ENCODE measurements at regions not wholly inside any gene's neighbourhood (a gene's known extent, or its start where the extent isn't known, plus 50 kb on each side); places are given as distances from the start of the nearest gene placed in this dataset.

DNA sequence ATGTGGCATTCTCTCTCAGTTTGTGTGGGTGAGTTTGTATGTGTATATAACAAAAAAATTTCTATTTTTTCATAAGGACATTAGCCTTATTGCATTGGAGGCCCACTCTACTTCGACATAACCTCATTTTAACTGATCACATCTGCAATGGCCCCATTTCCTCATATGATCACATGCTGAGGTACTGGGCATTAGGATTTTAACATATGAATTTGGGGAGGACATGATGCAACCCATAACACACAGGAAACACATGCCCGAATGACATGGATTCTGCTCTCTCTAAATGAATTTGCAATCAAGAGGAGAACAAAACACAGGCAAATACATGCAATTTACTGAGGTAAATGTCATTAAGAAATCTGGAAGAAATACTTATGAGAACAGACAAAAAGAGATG, 92.1 kb upstream of the COX7C start:
- Histone ChIP-seq H3K27me3 (ENCODE audit: control insufficient read depth, insufficient read depth, low read length) (no peaks in the 10 kb centered on the region), H3K4me1 (ENCODE audit: control insufficient read depth, insufficient read depth, low read length) (no peaks in the 10 kb centered on the region), H3K36me3 (ENCODE audit: control insufficient read depth, insufficient read depth, low read length) (no peaks in the 10 kb centered on the region), H3K9me3 (ENCODE audit: control insufficient read depth, insufficient read depth, low read length) (no peaks in the 10 kb centered on the region), H3K4me3 (ENCODE audit: low read length) (no peak overlapping the region), H3K27ac (ENCODE audit: low read length) (no peak overlapping the region)
- Mint-ChIP-seq H3K9me3 (peaks cover 3 to 11% of the 10 kb centered on the region in 2 donors), H3K4me3 (no peak overlapping the region), H3K27me3 (ENCODE audit: low read depth in 2 of 2) (no peaks in the 10 kb centered on the region), H3K36me3 (no peaks in the 10 kb centered on the region), H3K27ac (no peak overlapping the region), H3K4me1 (no peaks in the 10 kb centered on the region)
- DNase-seq (no peak), ATAC-seq (no peak)
- intact Hi-C loops (cut with micrococcal nuclease), result no loop called here
- 67% methylated on average over 1 of the region's 2 CpGs for WGBS (ENCODE audit: insufficient coverage)
- TF ChIP-seq, protein P1, sequence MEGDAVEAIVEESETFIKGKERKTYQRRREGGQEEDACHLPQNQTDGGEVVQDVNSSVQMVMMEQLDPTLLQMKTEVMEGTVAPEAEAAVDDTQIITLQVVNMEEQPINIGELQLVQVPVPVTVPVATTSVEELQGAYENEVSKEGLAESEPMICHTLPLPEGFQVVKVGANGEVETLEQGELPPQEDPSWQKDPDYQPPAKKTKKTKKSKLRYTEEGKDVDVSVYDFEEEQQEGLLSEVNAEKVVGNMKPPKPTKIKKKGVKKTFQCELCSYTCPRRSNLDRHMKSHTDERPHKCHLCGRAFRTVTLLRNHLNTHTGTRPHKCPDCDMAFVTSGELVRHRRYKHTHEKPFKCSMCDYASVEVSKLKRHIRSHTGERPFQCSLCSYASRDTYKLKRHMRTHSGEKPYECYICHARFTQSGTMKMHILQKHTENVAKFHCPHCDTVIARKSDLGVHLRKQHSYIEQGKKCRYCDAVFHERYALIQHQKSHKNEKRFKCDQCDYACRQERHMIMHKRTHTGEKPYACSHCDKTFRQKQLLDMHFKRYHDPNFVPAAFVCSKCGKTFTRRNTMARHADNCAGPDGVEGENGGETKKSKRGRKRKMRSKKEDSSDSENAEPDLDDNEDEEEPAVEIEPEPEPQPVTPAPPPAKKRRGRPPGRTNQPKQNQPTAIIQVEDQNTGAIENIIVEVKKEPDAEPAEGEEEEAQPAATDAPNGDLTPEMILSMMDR (IDR thresholded peaks at IDR 0.05), result no peak

- WGBS (ENCODE audit: insufficient coverage), result 24% methylated on average over 3 of the region's 3 CpGs
- Histone ChIP-seq H3K9me3 (ENCODE audit: control insufficient read depth, insufficient read depth, low read length) (no peaks in the 10 kb centered on the region), H3K27me3 (ENCODE audit: control insufficient read depth, insufficient read depth, low read length) (no peaks in the 10 kb centered on the region), H3K4me1 (ENCODE audit: control insufficient read depth, insufficient read depth, low read length) (no peaks in the 10 kb centered on the region), H3K36me3 (ENCODE audit: control insufficient read depth, insufficient read depth, low read length) (no peaks in the 10 kb centered on the region), H3K4me3 (ENCODE audit: low read length) (no peak overlapping the region), H3K27ac (ENCODE audit: low read length) (no peak overlapping the region)
- TF ChIP-seq, protein P1 (IDR thresholded peaks at IDR 0.05), result no peak
- Mint-ChIP-seq H3K9me3 (peaks cover 3 to 10% of the 10 kb centered on the region in 2 donors), H3K27me3 (ENCODE audit: low read depth in 2 of 2) (no peaks in the 10 kb centered on the region), H3K27ac (no peak overlapping the region), H3K4me1 (no peaks in the 10 kb centered on the region), H3K36me3 (no peaks in the 10 kb centered on the region), H3K4me3 (no peak overlapping the region)
- ATAC-seq (no peak), DNase-seq (no peak)
- intact Hi-C loops (cut with micrococcal nuclease), result no loop called here
Observed at GRCh38 chr5:86526811-86527348, 90.9 kb upstream of the COX7C start.

DNA sequence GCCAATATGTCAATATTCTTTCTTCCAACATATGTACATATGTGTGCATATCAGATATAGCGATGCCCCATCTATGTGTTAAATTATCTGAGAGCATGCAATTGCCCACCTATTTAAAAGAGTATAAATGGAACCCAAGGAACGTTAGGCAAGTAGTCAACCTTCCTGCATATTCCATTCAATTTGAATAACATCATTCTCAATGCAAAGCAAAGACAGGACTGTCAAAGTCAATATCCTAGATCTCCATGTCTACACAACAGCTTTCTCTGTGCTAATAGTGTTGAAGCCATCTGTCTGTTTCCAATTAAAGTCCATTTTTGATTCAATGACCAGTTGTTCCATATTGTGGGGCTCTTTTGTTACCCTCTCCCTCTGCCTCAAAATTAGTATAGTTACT, 85.3 kb upstream of the COX7C start:
- no peaks in the 10 kb centered on the region for H3K9me3 ChIP-seq (ENCODE audit: control insufficient read depth, insufficient read depth, low read length)
- H3K4me3 ChIP-seq (ENCODE audit: low read length), result no peak overlapping the region
- Mint-ChIP-seq H3K9me3 (peaks cover 2 to 7% of the 10 kb centered on the region in 2 donors), H3K36me3 (no peaks in the 10 kb centered on the region), H3K27me3 (ENCODE audit: low read depth in 2 of 2) (no peaks in the 10 kb centered on the region), H3K27ac (no peak overlapping the region), H3K4me3 (no peak overlapping the region), H3K4me1 (no peaks in the 10 kb centered on the region)
- H3K27ac ChIP-seq (ENCODE audit: low read length), result no peak overlapping the region
- no peaks in the 10 kb centered on the region for H3K27me3 ChIP-seq (ENCODE audit: control insufficient read depth, insufficient read depth, low read length)
- H3K36me3 ChIP-seq (ENCODE audit: control insufficient read depth, insufficient read depth, low read length), result no peaks in the 10 kb centered on the region
- H3K4me1 ChIP-seq (ENCODE audit: control insufficient read depth, insufficient read depth, low read length), result no peaks in the 10 kb centered on the region
- TF ChIP-seq, protein P1 (IDR thresholded peaks at IDR 0.05), result no peak
- 65% methylated on average over 2 of the region's 2 CpGs for WGBS (ENCODE audit: insufficient coverage)
- intact Hi-C loops (cut with micrococcal nuclease), result no loop called here
- DNase-seq, result no peak
- no peak for ATAC-seq

GRCh38 chr5:86536396-86536795, 81.3 kb upstream of the COX7C start:
- Mint-ChIP-seq H3K9me3 (peaks cover 2 to 5% of the 10 kb centered on the region in 2 donors), H3K4me3 (no peak overlapping the region), H3K4me1 (no peaks in the 10 kb centered on the region), H3K27me3 (ENCODE audit: low read depth in 2 of 2) (no peaks in the 10 kb centered on the region), H3K27ac (no peak overlapping the region), H3K36me3 (no peaks in the 10 kb centered on the region)
- Histone ChIP-seq H3K27me3 (ENCODE audit: control insufficient read depth, insufficient read depth, low read length) (no peaks in the 10 kb centered on the region), H3K9me3 (ENCODE audit: control insufficient read depth, insufficient read depth, low read length) (no peaks in the 10 kb centered on the region), H3K27ac (ENCODE audit: low read length) (no peak overlapping the region), H3K4me3 (ENCODE audit: low read length) (no peak overlapping the region), H3K36me3 (ENCODE audit: control insufficient read depth, insufficient read depth, low read length) (no peaks in the 10 kb centered on the region), H3K4me1 (ENCODE audit: control insufficient read depth, insufficient read depth, low read length) (no peaks in the 10 kb centered on the region)
- TF ChIP-seq, protein P1 (IDR thresholded peaks at IDR 0.05), result no peak
- ATAC-seq, result no peak
- no peak for DNase-seq
- intact Hi-C loops (cut with micrococcal nuclease), result no loop called here
- 85% methylated on average over 3 of the region's 3 CpGs for WGBS (ENCODE audit: insufficient coverage)

Data from natural killer cell (primary cell).